CD4-positive, alpha-beta T cell (primary cell): ENCODE measurements at regions not wholly inside any gene's neighbourhood (a gene's known extent, or its start where the extent isn't known, plus 50 kb on each side); places are given as distances from the start of the nearest gene placed in this dataset.

Experiments
- ATAC-seq: fragments of 200-7000 bp; cut with Tn5 transposase; one replicate; pipeline ENCODE4 v1.10.0; 2022; ENCODE audit warnings: mild to moderate bottlenecking; ENCODE audit not compliant: poor library complexity
- CTCF ChIA-PET: fragments of 350-600 bp; sonication (Branson Sonifier 250); formaldehyde crosslinking; loops from one replicate; lab custom pipeline; 2021; ENCODE audit warnings: antibody characterized with exemption, inconsistent platforms; lab: Charles Lee
- POLR2A ChIA-PET: fragments of 350-600 bp; sonication (Branson Sonifier 250); formaldehyde crosslinking; loops from one replicate; lab custom pipeline; 2021; ENCODE audit warnings: antibody characterized with exemption, inconsistent platforms; lab: Charles Lee
- DNase-seq, 14 experiments: peaks; one replicate each; pipeline ENCODE4 v3.0.0-alpha.2; 2013 to 2020; ENCODE audit warnings: mixed read lengths in 2 of 14
- H3K27ac ChIP-seq, 2 donors: one replicate each; pipeline versions ENCODE4 v1.5.1 to v1.7.0; 2013; ENCODE audit warnings: low read length in 2 of 2, low read depth in 1 of 2, mild to moderate bottlenecking in 1 of 2
- H3K27me3 ChIP-seq, 2 experiments: 1 replicate in 1 of 2; 2 replicates in 1 of 2; pipeline versions ENCODE4 v1.6.1 to v1.7.0; 2013; ENCODE audit warnings: low read length in 2 of 2, control low read depth in 1 of 2, mild to moderate bottlenecking in 1 of 2, moderate library complexity in 1 of 2; ENCODE audit not compliant: insufficient read depth in 2 of 2, control insufficient read depth in 1 of 2
- H3K36me3 ChIP-seq: one replicate; pipeline ENCODE4 v1.6.1; 2013; ENCODE audit warnings: low read length, control low read depth; ENCODE audit not compliant: insufficient read depth
- H3K4me1 ChIP-seq: one replicate; pipeline ENCODE4 v1.6.1; 2013; ENCODE audit warnings: low read length, control low read depth; ENCODE audit not compliant: insufficient read depth
- H3K4me3 ChIP-seq: one replicate; pipeline ENCODE4 v1.5.1; 2013; ENCODE audit warnings: mild to moderate bottlenecking, low read length, moderate library complexity
- H3K9me3 ChIP-seq, 2 experiments: 1 replicate in 1 of 2; 2 replicates in 1 of 2; pipeline versions ENCODE4 v1.6.1 to v1.7.0; 2013; ENCODE audit warnings: low read length in 2 of 2, mild to moderate bottlenecking in 2 of 2, control low read depth in 1 of 2, moderate library complexity in 1 of 2; ENCODE audit not compliant: control insufficient read depth in 1 of 2, insufficient read depth in 1 of 2
- H3K27ac Mint-ChIP-seq: one replicate; pipeline ENCODE4 v1.8.0; 2020; ENCODE audit warnings: mixed read lengths
- H3K27me3 Mint-ChIP-seq: one replicate; pipeline ENCODE4 v1.8.0; 2021; ENCODE audit warnings: mixed read lengths
- H3K36me3 Mint-ChIP-seq: one replicate; pipeline ENCODE4 v1.8.0; 2021; ENCODE audit warnings: low read depth, mixed read lengths
- H3K4me1 Mint-ChIP-seq: one replicate; pipeline ENCODE4 v1.8.0; 2021; ENCODE audit warnings: low read depth, mixed read lengths
- H3K4me3 Mint-ChIP-seq: one replicate; pipeline ENCODE4 v1.8.0; 2020; ENCODE audit warnings: mild to moderate bottlenecking, mixed read lengths
- H3K9me3 Mint-ChIP-seq: one replicate; pipeline ENCODE4 v1.8.0; 2020; ENCODE audit warnings: mixed read lengths
- CTCF ChIP-seq: fragments of 200-600 bp; IDR thresholded peaks from one replicate; pipeline ENCODE4 v1.8.0; 2022; ENCODE audit warnings: antibody characterized with exemption, mild to moderate bottlenecking
- intact Hi-C, 2 experiments: fragments of 100-400 bp; cut with DNase I in 1 of 2; cut with micrococcal nuclease in 1 of 2; formaldehyde crosslinking; loops; one replicate each; pipeline versions ENCODE4 v1.15.1 to v1.9.0; 2023 to 2025; cut with DNase I, micrococcal nuclease

GRCh38 chr1:22295856-22296255 lies 153.0 kb upstream of the WNT4 start:
- Histone ChIP-seq H3K27me3 (peaks cover 19 to 60% of the 10 kb centered on the region in 2 experiments), H3K9me3 (peaks cover 0 to 10% of the 10 kb centered on the region in 2 experiments), H3K27ac (no peak overlapping the region), H3K36me3 (no peaks in the 10 kb centered on the region), H3K4me1 (peaks cover 3% of the 10 kb centered on the region), H3K4me3 (no peak overlapping the region)
- H3K4me3 Mint-ChIP-seq: no peak overlapping the region
- peaks cover 69% of the 10 kb centered on the region for H3K27me3 Mint-ChIP-seq
- no peaks in the 10 kb centered on the region for H3K4me1 Mint-ChIP-seq
- no peak for TF ChIP-seq CTCF
- H3K9me3 Mint-ChIP-seq: no peaks in the 10 kb centered on the region
- ChIA-PET CTCF (no interaction called here), POLR2A (no interaction called here)
- intact Hi-C loops: no loop called here
- no peak overlapping the region for H3K27ac Mint-ChIP-seq
- DNase-seq (no peak), ATAC-seq (no peak)
- H3K36me3 Mint-ChIP-seq: no peaks in the 10 kb centered on the region

GRCh38 chr1:22296701-22297591 lies 154.0 kb upstream of the WNT4 start:
- Mint-ChIP-seq H3K27me3 (peaks cover 69% of the 10 kb centered on the region), H3K4me3 (no peak overlapping the region), H3K36me3 (peaks cover 1% of the 10 kb centered on the region), H3K4me1 (no peaks in the 10 kb centered on the region), H3K27ac (no peak overlapping the region), H3K9me3 (peaks cover under 1% of the 10 kb centered on the region)
- peaks cover 3% of the 10 kb centered on the region for H3K4me1 ChIP-seq
- ChIA-PET CTCF (no interaction called here), POLR2A (no interaction called here)
- no peak for DNase-seq
- ATAC-seq: no peak
- intact Hi-C loops: no loop called here
- no peaks in the 10 kb centered on the region for H3K36me3 ChIP-seq
- peaks cover 19 to 60% of the 10 kb centered on the region in 2 experiments for H3K27me3 ChIP-seq
- H3K27ac ChIP-seq: no peak overlapping the region
- peaks cover 0 to 8% of the 10 kb centered on the region in 2 experiments for H3K9me3 ChIP-seq
- no peak for TF ChIP-seq CTCF
- H3K4me3 ChIP-seq: no peak overlapping the region

- H3K4me1 Mint-ChIP-seq: no peaks in the 10 kb centered on the region
- Histone ChIP-seq H3K36me3 (no peaks in the 10 kb centered on the region), H3K4me3 (no peak overlapping the region), H3K4me1 (peaks cover 3% of the 10 kb centered on the region), H3K9me3 (peaks cover 2 to 7% of the 10 kb centered on the region in 2 experiments), H3K27me3 (peaks cover 19 to 60% of the 10 kb centered on the region in 2 experiments), H3K27ac (no peak overlapping the region)
- CTCF ChIA-PET: no interaction called here
- H3K27ac Mint-ChIP-seq: no peak overlapping the region
- H3K4me3 Mint-ChIP-seq: no peak overlapping the region
- intact Hi-C loops: no loop called here
- ATAC-seq (no peak), DNase-seq (no peak)
- POLR2A ChIA-PET: no interaction called here
- H3K9me3 Mint-ChIP-seq: peaks cover 3% of the 10 kb centered on the region
- peaks cover 62% of the 10 kb centered on the region for H3K27me3 Mint-ChIP-seq
- no peak for TF ChIP-seq CTCF
- H3K36me3 Mint-ChIP-seq: peaks cover 3% of the 10 kb centered on the region
These were observed 153.7 kb upstream of the ZBTB40 start for GRCh38 chr1:22297999-22298398.
